Keratinocyte (primary cell): ENCODE measurements at regions not wholly inside any gene's neighbourhood (a gene's known extent, or its start where the extent isn't known, plus 50 kb on each side); places are given as distances from the start of the nearest gene placed in this dataset.

Source experiments
- DNase-seq: peaks from one replicate; pipeline ENCODE4 v3.0.0-alpha.2; 2011; ENCODE audit warnings: low read depth, missing footprints, low spot score
- FAIRE-seq: peaks from 2 replicates; lab custom pipeline; 2011; peaks lifted over from hg19 to GRCh38; lab: Jason Lieb, UNC
- H2AFZ ChIP-seq: 2 replicates; pipeline ENCODE4 v1.6.0; 2012; ENCODE audit warnings: low read length, control low read depth, inconsistent platforms; ENCODE audit not compliant: control insufficient read depth
- H3K27ac ChIP-seq: 2 replicates; pipeline ENCODE4 v1.5.1; 2011; ENCODE audit warnings: low read length; ENCODE audit not compliant: control insufficient read depth, insufficient read depth
- H3K27me3 ChIP-seq: 3 replicates; pipeline ENCODE4 v1.6.0; 2011; ENCODE audit warnings: low read length; ENCODE audit not compliant: control insufficient read depth, insufficient read depth; ENCODE audit errors: extremely low read depth
- H3K36me3 ChIP-seq, 2 experiments: 2 replicates in 1 of 2; 3 replicates in 1 of 2; pipeline ENCODE4 v1.5.1; 2011; ENCODE audit warnings: low read length in 2 of 2, mild to moderate bottlenecking in 1 of 2; ENCODE audit not compliant: control insufficient read depth in 2 of 2, insufficient read depth in 2 of 2; ENCODE audit errors: extremely low read depth in 1 of 2
- H3K4me1 ChIP-seq: 3 replicates; pipeline ENCODE4 v1.5.1; 2011; ENCODE audit warnings: low read length; ENCODE audit not compliant: control insufficient read depth, insufficient read depth; ENCODE audit errors: extremely low read depth
- H3K4me2 ChIP-seq: 3 replicates; pipeline ENCODE4 v1.6.0; 2011; ENCODE audit warnings: low read depth, low read length; ENCODE audit not compliant: control insufficient read depth, insufficient read depth; ENCODE audit errors: extremely low read depth
- H3K4me3 ChIP-seq, 3 experiments: fragments of 200-600 bp in 1 of 3; sonication (generic) in 1 of 3; 2 replicates in 2 of 3; 3 replicates in 1 of 3; pipeline ENCODE4 v1.5.1; 2011 to 2016; ENCODE audit warnings: low read length in 3 of 3, mild to moderate bottlenecking in 3 of 3, control low read depth in 2 of 3, inconsistent platforms in 1 of 3, low read depth in 1 of 3, mixed read lengths in 1 of 3, mixed run types in 1 of 3, moderate library complexity in 1 of 3; ENCODE audit not compliant: control insufficient read depth in 2 of 3, insufficient read depth in 2 of 3; ENCODE audit errors: extremely low read depth in 1 of 3
- H3K79me2 ChIP-seq: 2 replicates; pipeline ENCODE4 v1.6.0; 2012; ENCODE audit warnings: low read length; ENCODE audit not compliant: control insufficient read depth, insufficient read depth
- H3K9ac ChIP-seq: 3 replicates; pipeline ENCODE4 v1.6.0; 2011; ENCODE audit warnings: low read length; ENCODE audit not compliant: control insufficient read depth, insufficient read depth; ENCODE audit errors: extremely low read depth
- H3K9me1 ChIP-seq: 3 replicates; pipeline ENCODE4 v1.6.0; 2011; ENCODE audit warnings: low read length; ENCODE audit not compliant: control insufficient read depth, insufficient read depth; ENCODE audit errors: extremely low read depth
- H3K9me3 ChIP-seq: 2 replicates; pipeline ENCODE4 v1.5.1; 2012; ENCODE audit warnings: low read depth, low read length; ENCODE audit not compliant: control insufficient read depth
- H4K20me1 ChIP-seq: 3 replicates; pipeline ENCODE4 v1.6.0; 2011; ENCODE audit warnings: low read length; ENCODE audit not compliant: control insufficient read depth, insufficient read depth; ENCODE audit errors: extremely low read depth
- EZH2 ChIP-seq: IDR thresholded peaks from one replicate; pipeline ENCODE4 v1.6.1; 2012; ENCODE audit warnings: inconsistent platforms, mild to moderate bottlenecking, low read length, moderate library complexity
- dilution Hi-C: fragments of 300-500 bp; cut with MboI; formaldehyde crosslinking; loops from one replicate; pipeline ENCODE4 v1.7.0; 2020; ENCODE audit warnings: low sequenced_read_pairs; ENCODE audit not compliant: extremely low pct_ligation_motif_present
- TF ChIP-seq, protein P1 (sequence below), 3 experiments: IDR thresholded peaks in 1 of 3; conservative IDR thresholded peaks in 1 of 3; optimal IDR thresholded peaks in 1 of 3; 2 replicates in 2 of 3; 3 replicates in 1 of 3; pipeline versions ENCODE3 to v1.5.1; 2011; ENCODE audit warnings: low read length in 3 of 3, mild to moderate bottlenecking in 3 of 3, moderate library complexity in 2 of 3, control low read depth in 1 of 3, inconsistent platforms in 1 of 3; ENCODE audit not compliant: insufficient read depth in 2 of 3; ENCODE audit errors: extremely low read depth in 1 of 3

- Histone ChIP-seq H3K9me1 (no peaks in the 10 kb centered on the region), H3K9me3 (no peaks in the 10 kb centered on the region), H2AFZ (no peak overlapping the region), H3K36me3 (no peaks in the 10 kb centered on the region), H3K79me2 (no peaks in the 10 kb centered on the region), H3K4me3 (no peak overlapping the region), H3K27ac (no peak overlapping the region), H4K20me1 (no peaks in the 10 kb centered on the region), H3K4me2 (no peak overlapping the region), H3K27me3 (peaks cover 58% of the 10 kb centered on the region), H3K9ac (no peak overlapping the region), H3K4me1 (no peaks in the 10 kb centered on the region)
- no peak for FAIRE-seq
- dilution Hi-C loops: no loop called here
- TF ChIP-seq, protein P1, sequence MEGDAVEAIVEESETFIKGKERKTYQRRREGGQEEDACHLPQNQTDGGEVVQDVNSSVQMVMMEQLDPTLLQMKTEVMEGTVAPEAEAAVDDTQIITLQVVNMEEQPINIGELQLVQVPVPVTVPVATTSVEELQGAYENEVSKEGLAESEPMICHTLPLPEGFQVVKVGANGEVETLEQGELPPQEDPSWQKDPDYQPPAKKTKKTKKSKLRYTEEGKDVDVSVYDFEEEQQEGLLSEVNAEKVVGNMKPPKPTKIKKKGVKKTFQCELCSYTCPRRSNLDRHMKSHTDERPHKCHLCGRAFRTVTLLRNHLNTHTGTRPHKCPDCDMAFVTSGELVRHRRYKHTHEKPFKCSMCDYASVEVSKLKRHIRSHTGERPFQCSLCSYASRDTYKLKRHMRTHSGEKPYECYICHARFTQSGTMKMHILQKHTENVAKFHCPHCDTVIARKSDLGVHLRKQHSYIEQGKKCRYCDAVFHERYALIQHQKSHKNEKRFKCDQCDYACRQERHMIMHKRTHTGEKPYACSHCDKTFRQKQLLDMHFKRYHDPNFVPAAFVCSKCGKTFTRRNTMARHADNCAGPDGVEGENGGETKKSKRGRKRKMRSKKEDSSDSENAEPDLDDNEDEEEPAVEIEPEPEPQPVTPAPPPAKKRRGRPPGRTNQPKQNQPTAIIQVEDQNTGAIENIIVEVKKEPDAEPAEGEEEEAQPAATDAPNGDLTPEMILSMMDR (optimal IDR thresholded peaks at IDR 0.05 in 1 of 3, IDR thresholded peaks at IDR 0.05 in 1 of 3, conservative IDR thresholded peaks at IDR 0.05 in 1 of 3; ENCODE audit: extremely low read depth in 1 of 3, insufficient read depth in 2 of 3, low read length in 3 of 3): no peak
- TF ChIP-seq EZH2: no peak
- no peak for DNase-seq
Observed at GRCh38 chr20:61104232-61104631, 147.8 kb upstream of the CDH4 start.

DNA sequence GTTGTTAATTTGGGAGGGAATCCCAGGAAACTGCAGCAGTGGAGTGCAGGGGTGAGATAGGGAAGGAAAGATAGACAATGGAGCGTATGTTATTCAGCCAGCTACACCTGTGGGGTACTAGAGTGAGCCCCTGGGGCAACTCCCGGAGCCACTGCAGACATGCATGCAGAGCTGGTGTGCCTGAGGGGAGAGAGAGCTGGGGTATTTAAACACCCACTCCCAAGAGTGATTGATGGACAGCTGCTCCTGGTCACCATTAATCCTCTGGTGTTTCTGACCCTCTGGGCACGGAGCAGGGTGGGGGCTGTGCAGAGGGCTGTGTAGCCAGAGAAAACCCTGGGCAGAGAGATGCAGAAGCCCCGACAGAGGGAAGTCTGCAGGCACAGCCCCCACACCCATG lies 146.7 kb upstream of the CDH4 start:
- Histone ChIP-seq H3K9me1 (no peaks in the 10 kb centered on the region), H3K36me3 (no peaks in the 10 kb centered on the region), H3K4me1 (no peaks in the 10 kb centered on the region), H3K27me3 (peaks cover 50% of the 10 kb centered on the region), H3K4me3 (no peak overlapping the region), H3K79me2 (no peaks in the 10 kb centered on the region), H3K9me3 (no peaks in the 10 kb centered on the region), H4K20me1 (no peaks in the 10 kb centered on the region), H3K27ac (no peak overlapping the region), H2AFZ (no peak overlapping the region), H3K4me2 (no peak overlapping the region), H3K9ac (no peak overlapping the region)
- TF ChIP-seq EZH2: no peak
- TF ChIP-seq, protein P1 (optimal IDR thresholded peaks at IDR 0.05 in 1 of 3, IDR thresholded peaks at IDR 0.05 in 1 of 3, conservative IDR thresholded peaks at IDR 0.05 in 1 of 3; ENCODE audit: extremely low read depth in 1 of 3, insufficient read depth in 2 of 3, low read length in 3 of 3): no peak
- no peak for DNase-seq
- dilution Hi-C loops: no loop called here
- FAIRE-seq: no peak
